ENCODE measurements at regions not wholly inside any gene's neighbourhood (a gene's known extent, or its start where the extent isn't known, plus 50 kb on each side); places are given as distances from the start of the nearest gene placed in this dataset.

DNA sequence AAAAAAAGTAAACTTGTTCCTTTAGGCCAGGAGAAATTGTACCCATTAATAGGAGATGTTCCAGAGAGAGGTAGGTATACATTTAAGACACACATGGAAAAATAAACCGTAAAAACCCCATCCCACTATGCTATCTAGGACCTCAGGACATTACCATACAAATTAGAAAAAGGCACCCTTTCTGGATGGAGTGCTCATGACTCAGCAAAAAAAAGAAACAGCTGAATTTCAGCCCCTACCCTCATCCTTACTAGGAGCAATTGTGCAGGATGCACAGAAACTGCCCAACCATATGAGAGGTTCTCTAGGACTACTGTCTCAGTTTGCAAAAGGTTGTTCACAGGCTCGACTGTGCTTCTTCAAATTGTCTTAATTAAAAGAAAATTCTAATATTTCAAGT lies 368.2 kb downstream of the HINT1 start:
- no peaks in the 10 kb centered on the region for H3K27me3 ChIP-seq (ENCODE audit: insufficient read depth, low read length)
- whole genome bisulfite sequencing (ENCODE audit: extremely low coverage, insufficient coverage, insufficient read length): no CpG with 5 or more reads among the region's 2 CpGs
- H3K9me3 ChIP-seq (ENCODE audit: insufficient read depth, low read depth, low read length): no peaks in the 10 kb centered on the region

DNA sequence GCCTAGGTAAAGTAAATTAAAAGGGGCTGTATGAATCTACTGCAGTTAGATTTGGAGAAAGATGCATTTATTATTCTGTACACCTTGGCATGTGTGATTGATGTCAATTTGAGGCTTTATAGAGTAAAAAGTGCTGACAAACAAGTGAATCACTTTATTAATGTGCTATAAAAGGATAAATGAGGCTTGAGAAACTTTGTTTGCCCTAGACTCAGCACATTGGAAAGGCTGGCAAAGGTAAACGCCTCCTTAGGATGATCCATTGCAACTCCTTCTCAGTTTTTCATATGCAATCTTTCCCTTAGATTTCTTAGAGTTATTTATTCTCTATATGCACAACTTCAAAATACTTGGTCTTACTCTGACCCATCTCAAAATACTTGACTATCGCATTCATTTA lies 369.0 kb downstream of the HINT1 start:
- Histone ChIP-seq H3K4me3 (ENCODE audit: low read depth, low read length) (no peak overlapping the region), H2BK120ac (ENCODE audit: insufficient read depth, low read length, poor library complexity) (no peak overlapping the region), H4K12ac (ENCODE audit: low read depth, low read length) (no peak overlapping the region), H2AK5ac (ENCODE audit: low read length) (no peak overlapping the region), H4K91ac (ENCODE audit: low read depth, low read length) (no peak overlapping the region), H3K14ac (ENCODE audit: low read length) (no peak overlapping the region), H3K4me2 (ENCODE audit: low read length) (no peak overlapping the region), H3K27me3 (ENCODE audit: insufficient read depth, low read length) (no peaks in the 10 kb centered on the region), H3K27ac (ENCODE audit: low read depth, low read length) (no peak overlapping the region), H3K4ac (ENCODE audit: low read depth, low read length) (no peak overlapping the region), H3K79me1 (ENCODE audit: low read length) (no peaks in the 10 kb centered on the region), H4K8ac (ENCODE audit: low read depth, low read length) (no peak overlapping the region), H3K79me2 (ENCODE audit: control insufficient read depth, insufficient read depth, low read length, poor library complexity) (no peaks in the 10 kb centered on the region), H3K4me1 (ENCODE audit: control insufficient read depth in 1 of 2, insufficient read depth in 2 of 2, low read length in 2 of 2) (no peaks in the 10 kb centered on the region), H2BK12ac (ENCODE audit: low read length) (no peak overlapping the region), H3K23ac (ENCODE audit: low read length) (no peak overlapping the region), H3K18ac (ENCODE audit: low read length) (no peak overlapping the region), H2BK5ac (ENCODE audit: low read depth, low read length, poor library complexity) (no peak overlapping the region), H3K9me3 (ENCODE audit: insufficient read depth, low read depth, low read length) (no peaks in the 10 kb centered on the region), H2AFZ (ENCODE audit: insufficient read depth, low read length, poor library complexity) (no peak overlapping the region), H3K36me3 (ENCODE audit: control insufficient read depth in 1 of 2, insufficient read depth in 2 of 2, low read length in 2 of 2) (no peaks in the 10 kb centered on the region), H3K9ac (ENCODE audit: low read length) (no peak overlapping the region)
- no CpG with 5 or more reads among the region's 2 CpGs for WGBS (ENCODE audit: extremely low coverage, insufficient coverage, insufficient read length)
- no peak for DNase-seq

More for the DNA sequence above, 368.2 kb downstream of the HINT1 start:
- Histone ChIP-seq H2BK120ac (ENCODE audit: insufficient read depth, low read length, poor library complexity) (no peak overlapping the region), H3K14ac (ENCODE audit: low read length) (no peak overlapping the region), H2AK5ac (ENCODE audit: low read length) (no peak overlapping the region), H3K9ac (ENCODE audit: low read length) (no peak overlapping the region), H3K27ac (ENCODE audit: low read depth, low read length) (no peak overlapping the region), H3K23ac (ENCODE audit: low read length) (no peak overlapping the region), H3K18ac (ENCODE audit: low read length) (no peak overlapping the region), H2BK5ac (ENCODE audit: low read depth, low read length, poor library complexity) (no peak overlapping the region), H3K79me1 (ENCODE audit: low read length) (no peaks in the 10 kb centered on the region), H3K4ac (ENCODE audit: low read depth, low read length) (no peak overlapping the region), H3K79me2 (ENCODE audit: control insufficient read depth, insufficient read depth, low read length, poor library complexity) (no peaks in the 10 kb centered on the region), H3K36me3 (ENCODE audit: control insufficient read depth in 1 of 2, insufficient read depth in 2 of 2, low read length in 2 of 2) (no peaks in the 10 kb centered on the region), H4K91ac (ENCODE audit: low read depth, low read length) (no peak overlapping the region), H3K4me2 (ENCODE audit: low read length) (no peak overlapping the region), H4K8ac (ENCODE audit: low read depth, low read length) (no peak overlapping the region), H3K4me1 (ENCODE audit: control insufficient read depth in 1 of 2, insufficient read depth in 2 of 2, low read length in 2 of 2) (no peaks in the 10 kb centered on the region), H4K12ac (ENCODE audit: low read depth, low read length) (no peak overlapping the region), H2AFZ (ENCODE audit: insufficient read depth, low read length, poor library complexity) (no peak overlapping the region), H2BK12ac (ENCODE audit: low read length) (no peak overlapping the region), H3K4me3 (ENCODE audit: low read depth, low read length) (no peak overlapping the region)
- peak in 1 of 2 donors; percentile 0 for DNase-seq

DNA sequence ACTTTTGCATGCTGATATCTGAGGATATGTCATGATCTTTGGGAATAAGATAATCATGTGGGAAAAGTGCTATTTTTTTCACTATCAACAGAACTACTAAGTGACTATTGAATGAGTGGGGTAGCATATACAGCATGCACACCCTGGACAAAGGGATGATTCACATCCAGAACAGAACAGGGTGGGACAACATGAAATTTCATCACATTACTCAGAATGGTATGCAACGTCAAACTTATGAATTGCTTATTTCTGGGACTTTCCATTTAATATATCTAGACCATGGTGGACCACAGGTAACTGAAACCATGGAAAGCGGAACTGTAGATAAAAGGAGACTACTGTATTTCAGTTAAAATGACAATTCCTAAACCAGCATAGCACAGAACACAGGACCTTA lies 370.0 kb downstream of the HINT1 start:
- Histone ChIP-seq H2BK120ac (ENCODE audit: insufficient read depth, low read length, poor library complexity) (no peak overlapping the region), H2BK12ac (ENCODE audit: low read length) (no peak overlapping the region), H3K18ac (ENCODE audit: low read length) (no peak overlapping the region), H3K4me1 (ENCODE audit: control insufficient read depth in 1 of 2, insufficient read depth in 2 of 2, low read length in 2 of 2) (no peaks in the 10 kb centered on the region), H3K27ac (ENCODE audit: low read depth, low read length) (no peak overlapping the region), H4K12ac (ENCODE audit: low read depth, low read length) (no peak overlapping the region), H3K14ac (ENCODE audit: low read length) (no peak overlapping the region), H3K9ac (ENCODE audit: low read length) (no peak overlapping the region), H3K4ac (ENCODE audit: low read depth, low read length) (no peak overlapping the region), H3K9me3 (ENCODE audit: insufficient read depth, low read depth, low read length) (no peaks in the 10 kb centered on the region), H2AK5ac (ENCODE audit: low read length) (no peak overlapping the region), H4K91ac (ENCODE audit: low read depth, low read length) (no peak overlapping the region), H2BK5ac (ENCODE audit: low read depth, low read length, poor library complexity) (no peak overlapping the region), H3K4me3 (ENCODE audit: low read depth, low read length) (no peak overlapping the region), H2AFZ (ENCODE audit: insufficient read depth, low read length, poor library complexity) (no peak overlapping the region), H3K36me3 (ENCODE audit: control insufficient read depth in 1 of 2, insufficient read depth in 2 of 2, low read length in 2 of 2) (no peaks in the 10 kb centered on the region), H3K4me2 (ENCODE audit: low read length) (no peak overlapping the region), H3K79me2 (ENCODE audit: control insufficient read depth, insufficient read depth, low read length, poor library complexity) (no peaks in the 10 kb centered on the region), H3K23ac (ENCODE audit: low read length) (no peak overlapping the region), H3K79me1 (ENCODE audit: low read length) (no peaks in the 10 kb centered on the region), H3K27me3 (ENCODE audit: insufficient read depth, low read length) (no peaks in the 10 kb centered on the region), H4K8ac (ENCODE audit: low read depth, low read length) (no peak overlapping the region)
- DNase-seq: no peak
- WGBS (ENCODE audit: extremely low coverage, insufficient coverage, insufficient read length): no CpG with 5 or more reads among the region's 2 CpGs

DNA sequence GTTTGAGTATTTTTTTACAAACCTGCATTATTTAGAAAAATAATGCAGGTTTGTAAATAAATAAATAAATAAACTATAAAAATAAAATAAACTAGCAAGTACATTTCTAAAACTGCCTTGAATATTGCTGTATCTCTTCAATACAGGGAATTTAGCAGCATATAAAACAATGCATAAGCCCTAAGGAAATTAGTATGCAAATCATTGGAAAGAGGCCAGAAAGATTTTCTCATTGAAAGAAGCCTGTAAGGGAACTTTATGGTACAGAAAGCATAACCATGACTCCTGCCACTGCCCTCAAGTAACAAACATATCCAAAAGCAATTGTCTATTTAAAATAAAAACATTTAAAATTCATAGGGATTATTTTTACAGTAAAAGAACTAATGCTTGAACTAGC lies 387.3 kb downstream of the HINT1 start:
- H2BK12ac ChIP-seq (ENCODE audit: low read length): no peak overlapping the region
- no peak overlapping the region for H2AFZ ChIP-seq (ENCODE audit: insufficient read depth, low read length, poor library complexity)
- no peak overlapping the region for H2BK5ac ChIP-seq (ENCODE audit: low read depth, low read length, poor library complexity)
- H4K91ac ChIP-seq (ENCODE audit: low read depth, low read length): no peak overlapping the region
- H3K4me3 ChIP-seq (ENCODE audit: low read depth, low read length): no peak overlapping the region
- DNase-seq: no peak
- H4K12ac ChIP-seq (ENCODE audit: low read depth, low read length): no peak overlapping the region
- no peak overlapping the region for H3K14ac ChIP-seq (ENCODE audit: low read length)
- no peak overlapping the region for H3K23ac ChIP-seq (ENCODE audit: low read length)
- H3K79me2 ChIP-seq (ENCODE audit: control insufficient read depth, insufficient read depth, low read length, poor library complexity): no peaks in the 10 kb centered on the region
- no peak overlapping the region for H3K27ac ChIP-seq (ENCODE audit: low read depth, low read length)
- H2AK5ac ChIP-seq (ENCODE audit: low read length): no peak overlapping the region
- no peak overlapping the region for H2BK120ac ChIP-seq (ENCODE audit: insufficient read depth, low read length, poor library complexity)
- no peak overlapping the region for H4K8ac ChIP-seq (ENCODE audit: low read depth, low read length)
- no peak overlapping the region for H3K4ac ChIP-seq (ENCODE audit: low read depth, low read length)
- H3K27me3 ChIP-seq (ENCODE audit: insufficient read depth, low read length): no peaks in the 10 kb centered on the region
- no peaks in the 10 kb centered on the region for H3K9me3 ChIP-seq (ENCODE audit: insufficient read depth, low read depth, low read length)
- no peaks in the 10 kb centered on the region for H3K36me3 ChIP-seq (ENCODE audit: control insufficient read depth in 1 of 2, insufficient read depth in 2 of 2, low read length in 2 of 2)
- no peak overlapping the region for H3K4me2 ChIP-seq (ENCODE audit: low read length)
- no peaks in the 10 kb centered on the region for H3K4me1 ChIP-seq (ENCODE audit: control insufficient read depth in 1 of 2, insufficient read depth in 2 of 2, low read length in 2 of 2)
- H3K18ac ChIP-seq (ENCODE audit: low read length): no peak overlapping the region
- no peaks in the 10 kb centered on the region for H3K79me1 ChIP-seq (ENCODE audit: low read length)
- H3K9ac ChIP-seq (ENCODE audit: low read length): no peak overlapping the region

Data from trophoblast cell (in vitro differentiated cells and primary cell).